Stomach (tissue), 4 donors: ENCODE measurements at regions not wholly inside any gene's neighbourhood (a gene's known extent, or its start where the extent isn't known, plus 50 kb on each side); places are given as distances from the start of the nearest gene placed in this dataset.

Experiments
- CTCF ChIP-seq, 7 experiments: fragments of 450-650 bp in 4 of 7; fragments of 200-600 bp in 3 of 7; sonication (generic) in 3 of 7; IDR thresholded peaks; one replicate each; pipeline ENCODE4 v1.5.1; 2016 to 2019; ENCODE audit warnings: antibody characterized with exemption in 7 of 7, control low read depth in 2 of 7, mild to moderate bottlenecking in 1 of 7
- POLR2A ChIP-seq, 4 donors: fragments of 450-650 bp; IDR thresholded peaks; one replicate each; pipeline ENCODE4 v1.6.1; 2016; ENCODE audit warnings: antibody characterized with exemption in 4 of 4, control low read depth in 2 of 4, mild to moderate bottlenecking in 1 of 4, moderate library complexity in 1 of 4

GRCh38 chr13:99031832-99032231, 54.0 kb upstream of the DOCK9 start:
- TF ChIP-seq CTCF (IDR thresholded peaks at IDR 0.05), result no peak
- no peak for TF ChIP-seq POLR2A (IDR thresholded peaks at IDR 0.05)
